CD1c-positive myeloid dendritic cell (primary cell): ENCODE measurements at regions not wholly inside any gene's neighbourhood (a gene's known extent, or its start where the extent isn't known, plus 50 kb on each side); places are given as distances from the start of the nearest gene placed in this dataset.

Experiments
- DNase-seq: peaks from one replicate; pipeline ENCODE4 v3.0.0-alpha.2; 2016; ENCODE audit errors: extremely low spot score

GRCh38 chr2:3138621-3139020 lies 239.0 kb downstream of the EIPR1 start:
- DNase-seq = no peak

- no peak for DNase-seq
Observed at GRCh38 chr2:3137651-3138300, 239.8 kb downstream of the EIPR1 start.

DNA sequence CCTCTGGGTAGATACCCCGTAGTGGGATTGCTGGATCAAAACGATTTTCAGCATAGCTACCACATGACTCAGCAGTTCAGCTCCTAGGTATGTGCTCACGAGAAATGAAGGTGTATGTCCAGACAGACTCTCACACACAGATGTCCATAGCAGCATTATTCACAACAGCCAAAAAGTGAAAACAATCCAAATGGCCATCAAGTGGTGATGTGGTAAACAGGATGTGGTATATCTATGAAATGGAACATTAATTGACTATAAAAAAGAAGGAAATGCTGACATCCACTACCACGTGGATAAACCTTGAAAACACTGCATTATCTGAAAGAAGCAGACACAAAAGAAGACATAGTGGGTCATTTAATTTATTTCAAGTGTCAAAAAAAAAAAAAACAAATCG lies 241.9 kb downstream of the EIPR1 start:
- DNase-seq = no peak

DNA sequence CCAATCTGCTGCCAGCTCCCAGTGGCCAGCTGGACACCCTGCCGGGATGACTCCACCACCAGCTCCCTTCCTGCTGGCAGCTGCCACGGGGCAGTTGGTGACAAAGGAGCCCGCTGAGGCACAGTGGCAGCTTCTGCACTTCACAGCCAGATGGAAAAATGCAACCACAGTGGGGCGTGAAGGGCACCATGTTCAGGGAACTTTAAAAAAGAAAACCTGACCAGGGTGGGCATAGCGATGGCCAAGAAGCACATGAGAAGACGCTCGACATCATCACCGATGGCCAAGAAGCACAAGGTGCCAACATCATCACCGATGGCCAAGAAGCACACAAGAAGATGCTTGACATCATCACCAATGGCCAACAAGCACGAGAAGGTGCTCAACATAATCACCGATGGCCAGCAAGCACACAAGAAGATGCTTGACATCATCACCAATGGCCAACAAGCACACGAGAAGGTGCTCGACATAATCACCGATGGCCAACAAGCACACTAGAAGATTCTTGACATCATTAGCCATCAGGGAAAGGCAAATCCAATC lies 243.5 kb downstream of the EIPR1 start:
- no peak for DNase-seq

GRCh38 chr2:3132966-3133365 lies 244.7 kb downstream of the EIPR1 start:
- no peak for DNase-seq

DNA sequence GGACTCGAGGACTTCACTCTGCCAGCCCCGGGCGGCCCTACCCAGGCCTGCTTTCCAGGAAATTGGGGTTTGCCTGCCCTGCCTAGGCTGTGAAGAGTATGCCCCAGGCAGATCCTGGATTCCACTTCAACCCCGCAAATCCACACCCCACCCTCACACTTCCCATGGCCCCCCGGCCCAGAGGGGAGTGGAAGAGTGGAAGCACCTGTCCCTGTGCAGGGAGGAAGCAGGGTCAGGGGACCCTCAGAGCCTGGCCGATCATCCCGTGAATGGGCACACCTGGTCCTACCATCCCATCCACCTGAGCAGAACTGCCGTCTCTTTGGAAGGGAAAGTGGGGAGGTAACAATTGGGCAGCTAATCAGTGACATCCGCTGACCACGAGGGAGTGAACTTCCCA lies 245.2 kb downstream of the EIPR1 start:
- DNase-seq = no peak

DNA sequence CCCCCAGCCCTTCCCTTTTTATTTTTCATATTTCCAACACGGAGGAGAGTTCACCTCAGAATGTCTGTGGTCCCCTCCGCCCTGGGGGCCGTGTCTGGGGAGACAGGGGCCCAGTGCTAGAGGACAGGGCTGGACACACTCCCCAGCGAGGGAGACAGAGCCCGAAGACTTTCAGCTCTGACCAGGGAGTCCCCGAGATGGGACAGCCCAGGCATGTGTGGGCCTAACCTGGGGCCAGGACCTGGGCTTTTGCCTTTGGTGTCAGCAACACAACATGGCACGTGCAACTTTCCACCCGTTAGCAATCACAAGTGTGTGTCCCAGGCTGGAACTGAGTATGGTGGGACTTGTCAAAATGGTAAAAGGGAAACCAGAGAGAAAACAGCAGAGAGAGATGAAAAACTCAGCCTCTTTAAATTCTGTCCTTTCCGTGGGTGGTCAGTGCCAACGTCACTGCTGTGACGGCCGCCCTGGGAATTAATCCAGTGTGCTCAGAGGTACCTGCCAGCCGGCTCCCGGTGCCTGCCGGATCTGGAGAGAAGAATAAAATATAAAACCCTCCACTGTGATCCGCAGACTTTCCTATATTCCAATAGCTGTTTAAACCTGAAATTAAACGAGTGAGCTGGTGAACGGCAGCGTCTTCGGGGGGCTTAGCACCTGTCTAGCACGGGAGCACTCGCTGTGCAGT lies 245.8 kb downstream of the EIPR1 start:
- no peak for DNase-seq

- no peak for DNase-seq
Observed at GRCh38 chr2:3130889-3131635, 246.6 kb downstream of the EIPR1 start.

GRCh38 chr2:3130444-3130843 lies 247.2 kb downstream of the EIPR1 start:
- DNase-seq = no peak

GRCh38 chr2:3129867-3130266 lies 247.8 kb downstream of the EIPR1 start:
- no peak for DNase-seq

DNA sequence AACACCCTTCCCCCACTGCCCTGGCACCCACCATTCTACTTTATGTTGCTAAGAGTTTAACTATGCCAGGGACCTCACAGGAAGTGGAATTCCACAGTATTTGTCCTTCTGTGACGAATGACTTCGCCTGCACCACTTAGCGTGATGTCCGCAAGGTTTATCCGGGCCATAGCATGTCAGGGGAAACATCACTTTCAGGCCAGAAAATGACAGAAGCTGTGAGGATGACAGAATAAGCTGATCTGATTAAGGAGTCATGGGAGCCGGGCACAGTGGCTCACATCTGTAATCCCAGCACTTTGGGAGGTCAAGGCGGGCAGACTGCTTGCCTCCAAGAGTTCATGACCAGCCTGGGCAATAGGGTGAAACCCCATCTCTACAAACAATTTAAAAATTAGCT lies 248.8 kb downstream of the EIPR1 start:
- no peak for DNase-seq

GRCh38 chr2:3127710-3128109 lies 249.9 kb downstream of the EIPR1 start:
- DNase-seq = no peak

GRCh38 chr2:3126911-3127621 lies 250.6 kb downstream of the EIPR1 start:
- DNase-seq = no peak

GRCh38 chr2:3126171-3126910 lies 251.3 kb downstream of the EIPR1 start:
- DNase-seq = no peak

GRCh38 chr2:3125761-3126130 lies 251.9 kb downstream of the EIPR1 start:
- no peak for DNase-seq

GRCh38 chr2:3125001-3125760 lies 252.4 kb downstream of the EIPR1 start:
- no peak for DNase-seq

- DNase-seq = no peak
Observed at GRCh38 chr2:3122525-3122924, 255.1 kb downstream of the EIPR1 start.

DNA sequence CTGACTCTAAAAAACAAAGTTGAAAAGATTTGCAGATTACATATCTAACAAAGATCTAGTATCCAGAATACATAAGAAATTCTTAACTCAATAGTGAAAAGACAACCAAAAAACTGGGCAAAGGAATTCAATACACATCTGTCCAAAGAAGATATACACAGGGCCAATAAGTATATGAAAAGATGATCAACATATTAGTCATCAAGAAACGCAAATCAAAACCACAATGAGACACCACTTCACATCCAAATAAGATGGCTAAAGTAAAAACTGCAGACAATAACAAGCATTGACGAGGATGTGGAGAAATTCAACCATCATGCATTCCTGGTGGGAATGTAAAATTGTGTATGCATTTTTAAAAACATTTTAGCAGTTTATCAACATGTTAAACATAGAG lies 256.0 kb downstream of the EIPR1 start:
- no peak for DNase-seq

GRCh38 chr2:3117650-3118216 lies 259.9 kb downstream of the EIPR1 start:
- no peak for DNase-seq

DNA sequence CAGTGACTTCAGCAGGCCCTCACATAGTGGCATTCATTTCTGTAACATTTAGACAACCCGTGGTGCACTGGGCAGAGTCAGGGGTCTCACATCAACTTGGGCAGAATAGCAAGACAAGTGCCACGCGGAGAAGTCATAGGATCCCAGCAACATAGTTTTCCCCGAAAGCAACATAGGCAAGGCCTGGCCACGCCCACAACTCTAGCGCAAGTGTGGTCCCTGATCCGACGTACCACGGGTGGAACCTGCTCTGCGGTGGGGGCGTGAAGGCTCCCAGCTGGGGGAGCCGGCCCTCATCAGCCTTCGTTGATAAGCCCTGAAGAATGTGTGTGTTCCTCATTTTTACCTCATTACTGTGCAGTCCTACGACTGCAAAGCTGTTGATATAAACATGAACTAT lies 261.2 kb downstream of the EIPR1 start:
- DNase-seq = no peak
